Naive thymus-derived CD4-positive, alpha-beta T cell (primary cell): ENCODE measurements at regions not wholly inside any gene's neighbourhood (a gene's known extent, or its start where the extent isn't known, plus 50 kb on each side); places are given as distances from the start of the nearest gene placed in this dataset.

Source experiments
- ATAC-seq: fragments of 150-1000 bp; cut with Tn5 transposase; 2 replicates; pipeline ENCODE4 v1.10.0; 2021; ENCODE audit warnings: mild to moderate bottlenecking, moderate library complexity
- CTCF ChIA-PET: fragments of 350-600 bp; sonication (Branson Sonifier 250); formaldehyde crosslinking; loops from one replicate; lab custom pipeline; 2021; ENCODE audit warnings: antibody characterized with exemption; lab: Charles Lee
- POLR2A ChIA-PET: fragments of 350-600 bp; sonication (Branson Sonifier 250); formaldehyde crosslinking; loops from one replicate; lab custom pipeline; 2021; ENCODE audit warnings: antibody characterized with exemption, inconsistent platforms; lab: Charles Lee
- DNase-seq, 9 donors: peaks; one replicate each; pipeline versions ENCODE4 v3.0.0 to v3.0.0-alpha.2; 2020 to 2022; ENCODE audit warnings: mixed read lengths in 1 of 9
- H3K27ac ChIP-seq: one replicate; pipeline ENCODE4 v1.7.0; 2013; ENCODE audit warnings: mild to moderate bottlenecking, low read depth, low read length, moderate library complexity
- H3K27me3 ChIP-seq, 2 donors: one replicate each; pipeline ENCODE4 v1.7.0; 2013; ENCODE audit warnings: low read length in 2 of 2, mild to moderate bottlenecking in 2 of 2, moderate library complexity in 2 of 2; ENCODE audit not compliant: control insufficient read depth in 2 of 2, insufficient read depth in 2 of 2
- H3K36me3 ChIP-seq, 3 experiments: 1 replicate in 2 of 3; 2 replicates in 1 of 3; pipeline ENCODE4 v1.7.0; 2013; ENCODE audit warnings: low read length in 3 of 3, mild to moderate bottlenecking in 3 of 3, moderate library complexity in 1 of 3; ENCODE audit not compliant: insufficient read depth in 3 of 3, control insufficient read depth in 2 of 3
- H3K4me1 ChIP-seq, 2 donors: one replicate each; pipeline ENCODE4 v1.7.0; 2013; ENCODE audit warnings: low read length in 2 of 2, mild to moderate bottlenecking in 2 of 2, moderate library complexity in 1 of 2; ENCODE audit not compliant: control insufficient read depth in 2 of 2, insufficient read depth in 2 of 2
- H3K4me3 ChIP-seq: 2 replicates; pipeline ENCODE4 v1.7.0; 2013; ENCODE audit warnings: mild to moderate bottlenecking, low read length
- H3K9me3 ChIP-seq, 3 experiments: 1 replicate in 2 of 3; 2 replicates in 1 of 3; pipeline ENCODE4 v1.7.0; 2013; ENCODE audit warnings: low read length in 3 of 3; ENCODE audit not compliant: control insufficient read depth in 2 of 3
- H3K27ac Mint-ChIP-seq, 9 donors: one replicate each; pipeline ENCODE4 v1.8.0; 2020 to 2022; ENCODE audit warnings: mixed read lengths in 9 of 9, mild to moderate bottlenecking in 8 of 9, moderate library complexity in 5 of 9, inconsistent platforms in 2 of 9
- H3K27me3 Mint-ChIP-seq, 5 donors: one replicate each; pipeline ENCODE4 v1.8.0; 2021 to 2022; ENCODE audit warnings: mixed read lengths in 5 of 5, mild to moderate bottlenecking in 1 of 5
- H3K36me3 Mint-ChIP-seq, 5 donors: one replicate each; pipeline ENCODE4 v1.8.0; 2020 to 2022; ENCODE audit warnings: mixed read lengths in 5 of 5, mild to moderate bottlenecking in 3 of 5, inconsistent platforms in 1 of 5
- H3K4me1 Mint-ChIP-seq, 7 donors: one replicate each; pipeline ENCODE4 v1.8.0; 2020 to 2022; ENCODE audit warnings: mixed read lengths in 7 of 7, mild to moderate bottlenecking in 3 of 7, inconsistent platforms in 1 of 7
- H3K4me3 Mint-ChIP-seq, 10 donors: one replicate each; pipeline ENCODE4 v1.8.0; 2020 to 2022; ENCODE audit warnings: mild to moderate bottlenecking in 10 of 10, mixed read lengths in 10 of 10, moderate library complexity in 6 of 10, inconsistent platforms in 2 of 10
- H3K9me3 Mint-ChIP-seq, 11 donors: one replicate each; pipeline ENCODE4 v1.8.0; 2020 to 2022; ENCODE audit warnings: mixed read lengths in 11 of 11, mild to moderate bottlenecking in 4 of 11, inconsistent platforms in 1 of 11, moderate library complexity in 1 of 11
- intact Hi-C, 2 donors: fragments of 100-400 bp; cut with micrococcal nuclease; formaldehyde crosslinking; loops; one replicate each; pipeline ENCODE4 v1.15.1; 2023

DNA sequence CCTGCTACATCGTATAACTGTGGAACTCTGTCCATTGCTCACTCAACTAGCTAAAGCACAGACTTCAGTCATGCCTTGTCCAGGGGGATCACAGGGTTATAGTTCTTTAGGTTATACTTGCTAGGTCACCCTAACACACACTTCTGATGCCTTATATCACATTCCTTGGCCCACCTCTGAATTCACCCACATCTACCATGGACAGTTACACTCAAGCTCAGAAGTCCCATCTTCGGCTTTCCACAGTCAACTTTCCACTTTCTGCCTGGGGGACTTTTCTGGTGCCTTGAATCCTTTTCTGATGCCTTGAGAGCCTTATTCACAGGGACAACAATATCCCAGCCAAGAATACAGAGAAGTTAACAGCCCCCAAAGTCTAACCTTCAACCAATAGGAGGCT is 129.2 kb upstream of the MAOA start:
- Mint-ChIP-seq H3K9me3 (peaks cover 0 to 7% (median 0%) of the 10 kb centered on the region in 11 donors), H3K27ac (no peak overlapping the region), H3K4me3 (no peak overlapping the region), H3K4me1 (peaks cover 0 to 2% (median 0%) of the 10 kb centered on the region in 7 donors), H3K27me3 (peaks cover 0 to 7% (median 0%) of the 10 kb centered on the region in 5 donors), H3K36me3 (no peaks in the 10 kb centered on the region)
- H3K27me3 ChIP-seq = no peaks in the 10 kb centered on the region
- intact Hi-C loops = no loop called here
- ATAC-seq (no peak), DNase-seq (no peak)
- POLR2A ChIA-PET = no interaction called here
- H3K9me3 ChIP-seq = no peaks in the 10 kb centered on the region
- H3K4me1 ChIP-seq = no peaks in the 10 kb centered on the region
- H3K4me3 ChIP-seq = no peak overlapping the region
- CTCF ChIA-PET = no interaction called here
- no peak overlapping the region for H3K27ac ChIP-seq
- H3K36me3 ChIP-seq = no peaks in the 10 kb centered on the region

DNA sequence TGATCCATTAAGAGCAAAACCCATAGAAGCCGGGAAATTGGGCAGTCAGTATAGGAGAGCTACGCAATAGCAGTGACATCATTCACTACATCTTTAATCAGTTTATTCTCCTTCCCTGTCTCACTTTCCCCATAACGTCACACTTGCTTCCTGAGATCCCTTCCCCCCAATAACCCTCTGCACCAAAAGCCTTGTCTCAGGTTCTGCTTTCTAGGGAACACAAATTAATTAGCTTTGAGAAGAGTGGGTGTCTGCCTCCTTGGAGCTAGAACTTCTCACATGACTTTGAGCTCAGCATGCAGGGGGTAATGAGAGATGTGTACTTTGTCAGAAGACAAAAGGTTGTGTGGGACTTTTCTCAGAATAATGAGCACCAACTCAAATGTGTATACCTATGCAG is 128.3 kb upstream of the MAOA start:
- H3K27me3 Mint-ChIP-seq = peaks cover 0 to 7% (median 0%) of the 10 kb centered on the region in 5 donors
- peaks cover 0 to 2% (median 0%) of the 10 kb centered on the region in 7 donors for H3K4me1 Mint-ChIP-seq
- no peak for DNase-seq
- no peak for ATAC-seq
- H3K9me3 Mint-ChIP-seq = peaks cover 0 to 7% (median 0%) of the 10 kb centered on the region in 11 donors
- POLR2A ChIA-PET = no interaction called here
- Histone ChIP-seq H3K4me1 (no peaks in the 10 kb centered on the region), H3K27me3 (no peaks in the 10 kb centered on the region), H3K9me3 (no peaks in the 10 kb centered on the region), H3K27ac (no peak overlapping the region), H3K4me3 (no peak overlapping the region), H3K36me3 (no peaks in the 10 kb centered on the region)
- no peak overlapping the region for H3K27ac Mint-ChIP-seq
- CTCF ChIA-PET = no interaction called here
- H3K36me3 Mint-ChIP-seq = no peaks in the 10 kb centered on the region
- no peak overlapping the region for H3K4me3 Mint-ChIP-seq
- intact Hi-C loops = no loop called here

DNA sequence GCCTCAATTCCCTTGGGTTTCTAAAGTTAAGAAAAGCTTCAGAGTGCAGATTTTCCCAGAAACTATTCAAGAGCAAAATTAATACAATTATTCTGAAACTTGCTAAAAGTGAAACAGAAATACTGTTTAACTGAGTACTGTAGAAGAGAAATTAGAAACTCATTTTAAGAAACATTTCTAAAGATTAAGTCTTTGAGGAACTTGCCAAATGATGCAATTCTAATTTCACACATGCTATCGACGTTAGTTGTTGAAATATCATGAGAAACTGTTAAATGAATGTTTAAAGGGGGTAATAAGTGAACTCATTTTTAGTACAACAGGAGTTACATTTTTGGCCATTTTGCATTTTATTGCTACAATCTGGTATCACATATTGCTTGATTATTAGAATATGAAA is 125.3 kb upstream of the MAOA start:
- Histone ChIP-seq H3K4me1 (no peaks in the 10 kb centered on the region), H3K27me3 (no peaks in the 10 kb centered on the region), H3K4me3 (no peak overlapping the region), H3K9me3 (peaks cover 0 to 5% (median 0%) of the 10 kb centered on the region in 3 experiments), H3K36me3 (no peaks in the 10 kb centered on the region), H3K27ac (no peak overlapping the region)
- Mint-ChIP-seq H3K4me1 (peaks cover 0 to 2% (median 0%) of the 10 kb centered on the region in 7 donors), H3K4me3 (no peak overlapping the region), H3K27ac (no peak overlapping the region), H3K36me3 (peaks cover 0 to 4% (median 0%) of the 10 kb centered on the region in 5 donors), H3K9me3 (peaks cover 0 to 21% (median 10%) of the 10 kb centered on the region in 11 donors), H3K27me3 (peaks cover 0 to 7% (median 0%) of the 10 kb centered on the region in 5 donors)
- DNase-seq (no peak), ATAC-seq (no peak)
- intact Hi-C loops = no loop called here
- POLR2A ChIA-PET = no interaction called here
- CTCF ChIA-PET = no interaction called here

DNA sequence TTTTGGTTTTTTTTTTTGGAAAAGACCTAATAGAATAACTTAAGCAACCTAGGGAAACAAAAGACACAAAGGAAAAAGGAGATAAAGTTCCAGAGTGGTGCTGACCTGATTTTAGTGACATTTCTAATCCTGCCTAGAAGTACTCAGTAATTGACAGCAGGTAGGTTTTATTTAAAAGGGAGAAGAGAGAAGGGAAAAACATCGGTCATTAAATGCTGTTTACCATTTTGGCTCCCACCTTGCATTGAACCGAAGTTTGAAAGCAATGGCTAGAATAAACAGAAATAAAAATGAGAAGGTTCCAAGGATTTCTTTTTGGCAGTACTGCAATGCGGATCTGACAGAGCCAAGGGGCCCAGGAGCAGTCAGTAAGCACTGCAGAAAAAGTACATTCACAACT is 115.8 kb upstream of the MAOA start:
- DNase-seq = no peak

DNA sequence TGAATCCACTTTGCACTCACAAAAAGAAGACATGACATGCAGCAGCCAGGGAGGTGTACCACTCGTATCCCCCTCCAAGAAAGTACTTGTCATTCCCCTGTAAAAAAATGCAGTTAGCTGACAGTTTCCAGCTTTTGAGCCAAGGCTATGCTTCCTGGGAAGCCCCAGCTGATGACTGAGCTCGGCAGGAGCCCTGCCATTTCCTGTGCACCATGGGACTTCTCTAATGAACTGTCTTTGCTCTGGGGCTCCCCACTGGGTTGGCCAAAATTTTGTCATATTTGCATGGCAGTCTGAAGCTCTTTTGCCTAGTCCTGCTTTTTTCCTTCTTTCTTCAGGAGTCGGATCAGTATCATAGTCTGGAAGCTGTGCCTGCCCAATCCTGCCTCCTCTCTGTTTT is 104.5 kb upstream of the MAOA start:
- no peaks in the 10 kb centered on the region for H3K9me3 ChIP-seq
- no peaks in the 10 kb centered on the region for H3K36me3 Mint-ChIP-seq
- ChIA-PET POLR2A (no interaction called here), CTCF (no interaction called here)
- no peak overlapping the region for H3K27ac Mint-ChIP-seq
- no peaks in the 10 kb centered on the region for H3K4me1 Mint-ChIP-seq
- H3K27ac ChIP-seq = no peak overlapping the region
- peaks cover 0 to 3% (median 0%) of the 10 kb centered on the region in 11 donors for H3K9me3 Mint-ChIP-seq
- H3K27me3 ChIP-seq = no peaks in the 10 kb centered on the region
- H3K36me3 ChIP-seq = no peaks in the 10 kb centered on the region
- no peak overlapping the region for H3K4me3 Mint-ChIP-seq
- intact Hi-C loops = loop anchor here in 1 of 2 donors (10.0 kb wide), 1 partner anchor 1627 kb away; the partner anchor contains the start of gene CASK
- no peak overlapping the region for H3K4me3 ChIP-seq
- ATAC-seq (no peak), DNase-seq (no peak)
- peaks cover 0 to 5% (median 0%) of the 10 kb centered on the region in 5 donors for H3K27me3 Mint-ChIP-seq
- no peaks in the 10 kb centered on the region for H3K4me1 ChIP-seq

More for the DNA sequence above, 115.8 kb upstream of the MAOA start:
- no peak overlapping the region for H3K4me3 Mint-ChIP-seq
- peaks cover 0 to 4% (median 0%) of the 10 kb centered on the region in 11 donors for H3K9me3 Mint-ChIP-seq
- H3K4me1 ChIP-seq = no peaks in the 10 kb centered on the region
- CTCF ChIA-PET = no interaction called here
- H3K36me3 Mint-ChIP-seq = no peaks in the 10 kb centered on the region
- no peaks in the 10 kb centered on the region for H3K27me3 Mint-ChIP-seq
- no peaks in the 10 kb centered on the region for H3K36me3 ChIP-seq
- no peaks in the 10 kb centered on the region for H3K9me3 ChIP-seq
- no peaks in the 10 kb centered on the region for H3K4me1 Mint-ChIP-seq
- no peaks in the 10 kb centered on the region for H3K27me3 ChIP-seq
- no peak overlapping the region for H3K27ac Mint-ChIP-seq
- no peak overlapping the region for H3K4me3 ChIP-seq
- H3K27ac ChIP-seq = no peak overlapping the region
- no peak for ATAC-seq
- intact Hi-C loops = no loop called here
- POLR2A ChIA-PET = no interaction called here

DNA sequence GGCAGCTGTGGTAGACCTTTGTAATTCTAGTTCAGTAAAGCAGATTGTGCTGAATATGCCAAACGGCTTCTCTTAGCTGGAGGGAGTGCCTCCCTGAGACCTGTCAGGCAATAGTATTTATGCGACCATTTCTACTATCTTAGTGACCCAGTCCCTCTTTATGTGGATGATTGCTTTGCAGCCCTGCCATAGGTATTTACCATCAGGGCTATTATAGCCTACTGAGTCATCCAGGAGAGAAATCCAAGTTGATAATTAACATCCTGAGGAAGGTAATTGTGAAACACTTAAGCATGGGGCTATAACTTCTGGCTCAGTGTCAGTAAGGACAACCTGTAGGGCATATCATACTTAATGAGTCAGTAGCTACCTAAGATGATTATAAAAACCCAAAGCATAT is 103.9 kb upstream of the MAOA start:
- H3K27me3 Mint-ChIP-seq = peaks cover 0 to 5% (median 0%) of the 10 kb centered on the region in 5 donors
- ChIA-PET POLR2A (no interaction called here), CTCF (no interaction called here)
- no peak overlapping the region for H3K4me3 ChIP-seq
- no peak overlapping the region for H3K27ac Mint-ChIP-seq
- no peaks in the 10 kb centered on the region for H3K36me3 ChIP-seq
- intact Hi-C loops = loop anchor here in 1 of 2 donors (10.0 kb wide), 1 partner anchor 1627 kb away; the partner anchor contains the start of gene CASK
- DNase-seq (no peak), ATAC-seq (no peak)
- H3K4me1 ChIP-seq = peaks cover 0 to under 1% of the 10 kb centered on the region in 2 donors
- no peaks in the 10 kb centered on the region for H3K27me3 ChIP-seq
- no peak overlapping the region for H3K27ac ChIP-seq
- H3K9me3 ChIP-seq = no peaks in the 10 kb centered on the region
- peaks cover 0 to 5% (median 0%) of the 10 kb centered on the region in 5 donors for H3K36me3 Mint-ChIP-seq
- no peak overlapping the region for H3K4me3 Mint-ChIP-seq
- H3K4me1 Mint-ChIP-seq = peaks cover 0 to under 1% (median 0%) of the 10 kb centered on the region in 7 donors
- H3K9me3 Mint-ChIP-seq = peaks cover 0 to 3% (median 0%) of the 10 kb centered on the region in 11 donors

DNA sequence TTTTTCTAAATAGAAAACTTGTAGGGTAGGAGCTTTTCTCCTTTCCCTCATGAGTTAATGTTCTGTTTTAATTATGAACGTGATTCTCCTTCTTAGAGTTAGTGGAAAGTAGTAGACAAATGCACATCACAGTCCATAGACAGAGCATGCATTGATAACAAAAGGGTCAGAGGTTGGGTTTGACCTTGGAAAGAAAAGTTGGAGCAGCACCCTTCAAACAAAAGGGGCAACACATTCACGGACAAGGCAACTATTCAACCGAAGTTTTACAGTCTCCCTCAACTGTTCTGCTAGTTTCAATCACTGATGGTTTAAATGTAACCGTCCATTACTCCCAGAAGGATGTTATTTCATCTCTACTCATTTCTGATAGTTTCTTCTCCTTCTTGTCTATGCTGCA is 103.4 kb upstream of the MAOA start:
- ATAC-seq (no peak), DNase-seq (no peak)
- ChIA-PET POLR2A (no interaction called here), CTCF (no interaction called here)
- Mint-ChIP-seq H3K27me3 (peaks cover 0 to 5% (median 0%) of the 10 kb centered on the region in 5 donors), H3K36me3 (peaks cover 0 to 5% (median 0%) of the 10 kb centered on the region in 5 donors), H3K9me3 (peaks cover 0 to 3% (median 0%) of the 10 kb centered on the region in 11 donors), H3K27ac (no peak overlapping the region), H3K4me1 (peaks cover 0 to 6% (median 0%) of the 10 kb centered on the region in 7 donors), H3K4me3 (no peak overlapping the region)
- intact Hi-C loops = loop anchor here in 1 of 2 donors (10.0 kb wide), 1 partner anchor 1628 kb away; the partner anchor contains the start of gene CASK
- Histone ChIP-seq H3K27ac (no peak overlapping the region), H3K36me3 (no peaks in the 10 kb centered on the region), H3K27me3 (no peaks in the 10 kb centered on the region), H3K4me3 (no peak overlapping the region), H3K9me3 (no peaks in the 10 kb centered on the region), H3K4me1 (peaks cover 4% of the 10 kb centered on the region in 2 donors)
